ENCODE measurements at regions not wholly inside any gene's neighbourhood (a gene's known extent, or its start where the extent isn't known, plus 50 kb on each side); places are given as distances from the start of the nearest gene placed in this dataset.

- ATAC-seq (peak; percentile 96), DNase-seq (ENCODE audit: low read depth, low spot score) (peak; percentile 39)
- TF ChIP-seq REST (IDR thresholded peaks at IDR 0.05; ENCODE audit: insufficient read depth in 1 of 2, low read depth in 2 of 2, low read length in 1 of 2) (no peak), TCF7L2 (IDR thresholded peaks at IDR 0.05; ENCODE audit: low read depth, low read length) (no peak), CTCF (IDR thresholded peaks at IDR 0.05) (peak; percentile 85)
- H3K27ac ChIP-seq (ENCODE audit: low read length) = no peak overlapping the region
- BruUV-seq (replicated peaks) = no TSS peak
- no peaks in the 10 kb centered on the region for H3K27me3 ChIP-seq (ENCODE audit: control insufficient read depth, insufficient read depth, low read length)
- ChIA-PET CTCF (interaction anchor here (0.6 to 1.6 kb wide), 4 partner anchors 48 to 331 kb away, joined by 3 to 7 read pairs (median 4); no protein-coding TSS in a partner anchor), POLR2A (no interaction called here)
- H3K4me1 ChIP-seq (ENCODE audit: control insufficient read depth, insufficient read depth, low read length) = no peaks in the 10 kb centered on the region
- no peak overlapping the region for H3K4me3 ChIP-seq (ENCODE audit: low read depth in 2 of 2, low read length in 2 of 2)
- H3K36me3 ChIP-seq (ENCODE audit: control insufficient read depth, insufficient read depth, low read length) = no peaks in the 10 kb centered on the region
- no peaks in the 10 kb centered on the region for H3K9me3 ChIP-seq (ENCODE audit: control insufficient read depth, insufficient read depth, low read depth, low read length)
- in situ Hi-C loops (cut with HindIII; ENCODE audit: low pct_unique_long_range_greater_than_20kb, low sequenced_read_pairs) (no loop called here), intact Hi-C loops (cut with micrococcal nuclease; ENCODE audit: unreplicated experiment) (loop anchor here (5.0 to 10.0 kb wide), 2 partner anchors 105 to 133 kb away; partner anchors contain the start of gene CLDN5)
Measured at GRCh38 chr22:19629720-19630419, 84.4 kb upstream of the SEPTIN5 start.

GRCh38 chr22:19630614-19631013, 83.7 kb upstream of the SEPTIN5 start:
- in situ Hi-C loops (cut with HindIII; ENCODE audit: low pct_unique_long_range_greater_than_20kb, low sequenced_read_pairs) = no loop called here
- TF ChIP-seq TCF7L2 (IDR thresholded peaks at IDR 0.05; ENCODE audit: low read depth, low read length) = no peak
- no peak for TF ChIP-seq POLR2AphosphoS5 (IDR thresholded peaks at IDR 0.05; ENCODE audit: low read depth, low read length)
- no peak for TF ChIP-seq REST (IDR thresholded peaks at IDR 0.05; ENCODE audit: insufficient read depth in 1 of 2, low read depth in 2 of 2, low read length in 1 of 2)
- TF ChIP-seq CTCF (IDR thresholded peaks at IDR 0.05) = no peak
- no peak for TF ChIP-seq SIN3A (IDR thresholded peaks at IDR 0.05; ENCODE audit: borderline replicate concordance, insufficient read depth, low read depth, low read length)
- no TSS peak for BruUV-seq (replicated peaks)
- Histone ChIP-seq H3K27me3 (ENCODE audit: control insufficient read depth, insufficient read depth, low read length) (no peaks in the 10 kb centered on the region), H3K9me3 (ENCODE audit: control insufficient read depth, insufficient read depth, low read depth, low read length) (no peaks in the 10 kb centered on the region), H3K36me3 (ENCODE audit: control insufficient read depth, insufficient read depth, low read length) (no peaks in the 10 kb centered on the region), H3K27ac (ENCODE audit: low read length) (no peak overlapping the region), H3K4me3 (ENCODE audit: low read depth in 2 of 2, low read length in 2 of 2) (no peak overlapping the region), H3K4me1 (ENCODE audit: control insufficient read depth, insufficient read depth, low read length) (no peaks in the 10 kb centered on the region)
- ATAC-seq (no peak), DNase-seq (ENCODE audit: low read depth, low spot score) (no peak)
- intact Hi-C loops (cut with micrococcal nuclease; ENCODE audit: unreplicated experiment) = loop anchor here (5.0 kb wide), 1 partner anchor 133 kb away; no protein-coding TSS in a partner anchor
- ChIA-PET POLR2A (no interaction called here), CTCF (interaction anchor here (0.6 to 1.6 kb wide), 3 partner anchors 47 to 332 kb away, joined by 3 to 7 read pairs (median 4); no protein-coding TSS in a partner anchor)

Measured in Panc1 (cell line).